ENCODE measurements at regions not wholly inside any gene's neighbourhood (a gene's known extent, or its start where the extent isn't known, plus 50 kb on each side); places are given as distances from the start of the nearest gene placed in this dataset.

- no peak for DNase-seq (ENCODE audit: low read depth, low spot score)
- no peak overlapping the region for H3K4me3 ChIP-seq (ENCODE audit: low read depth, low read length)
- ChIA-PET CTCF (interaction anchor here (1.0 kb wide), 1 partner anchor 33 kb away, joined by 3 read pairs; no protein-coding TSS in a partner anchor), POLR2A (interaction anchor here (1.1 kb wide), 1 partner anchor 75 kb away, joined by 5 read pairs; no protein-coding TSS in a partner anchor)
- TF ChIP-seq CTCF (IDR thresholded peaks at IDR 0.05; ENCODE audit: insufficient read depth, low read length, missing control alignments), result no peak
Observed at GRCh38 chr14:38330275-38330674, 74.4 kb upstream of the CLEC14A start.

GRCh38 chr14:38329246-38329645, 73.4 kb upstream of the CLEC14A start:
- ChIA-PET POLR2A (no interaction called here), CTCF (interaction anchor here (1.0 kb wide), 1 partner anchor 32 kb away, joined by 3 read pairs; no protein-coding TSS in a partner anchor)
- DNase-seq (ENCODE audit: low read depth, low spot score), result no peak
- no peak for TF ChIP-seq CTCF (IDR thresholded peaks at IDR 0.05; ENCODE audit: insufficient read depth, low read length, missing control alignments)
- no peak overlapping the region for H3K4me3 ChIP-seq (ENCODE audit: low read depth, low read length)

GRCh38 chr14:38316922-38317321, 61.0 kb upstream of the CLEC14A start:
- CTCF ChIA-PET, result no interaction called here
- H3K4me3 ChIP-seq (ENCODE audit: low read depth, low read length), result no peak overlapping the region
- POLR2A ChIA-PET, result no interaction called here
- no peak for TF ChIP-seq CTCF (IDR thresholded peaks at IDR 0.05; ENCODE audit: insufficient read depth, low read length, missing control alignments)
- no peak for DNase-seq (ENCODE audit: low read depth, low spot score)

GRCh38 chr14:38311655-38312054, 55.8 kb upstream of the CLEC14A start:
- ChIA-PET POLR2A (no interaction called here), CTCF (interaction anchor here (1.4 kb wide), 1 partner anchor 51 kb away, joined by 3 read pairs; no protein-coding TSS in a partner anchor)
- no peak overlapping the region for H3K4me3 ChIP-seq (ENCODE audit: low read depth, low read length)
- DNase-seq (ENCODE audit: low read depth, low spot score), result no peak
- no peak for TF ChIP-seq CTCF (IDR thresholded peaks at IDR 0.05; ENCODE audit: insufficient read depth, low read length, missing control alignments)

- POLR2A ChIA-PET, result no interaction called here
- TF ChIP-seq CTCF (IDR thresholded peaks at IDR 0.05; ENCODE audit: insufficient read depth, low read length, missing control alignments), result no peak
- H3K4me3 ChIP-seq (ENCODE audit: low read depth, low read length), result no peak overlapping the region
- CTCF ChIA-PET, result no interaction called here
- DNase-seq (ENCODE audit: low read depth, low spot score), result no peak
Observed at GRCh38 chr14:38310420-38310995, 54.6 kb upstream of the CLEC14A start.

GRCh38 chr14:38309522-38310277, 53.8 kb upstream of the CLEC14A start:
- POLR2A ChIA-PET, result no interaction called here
- no peak overlapping the region for H3K4me3 ChIP-seq (ENCODE audit: low read depth, low read length)
- CTCF ChIA-PET, result no interaction called here
- no peak for TF ChIP-seq CTCF (IDR thresholded peaks at IDR 0.05; ENCODE audit: insufficient read depth, low read length, missing control alignments)
- DNase-seq (ENCODE audit: low read depth, low spot score), result no peak
